ENCODE measurements at regions not wholly inside any gene's neighbourhood (a gene's known extent, or its start where the extent isn't known, plus 50 kb on each side); places are given as distances from the start of the nearest gene placed in this dataset.

GRCh38 chr15:93870583-93870982, 360.8 kb upstream of the MCTP2 start:
- DNase-seq (ENCODE audit: low read depth): no peak

DNA sequence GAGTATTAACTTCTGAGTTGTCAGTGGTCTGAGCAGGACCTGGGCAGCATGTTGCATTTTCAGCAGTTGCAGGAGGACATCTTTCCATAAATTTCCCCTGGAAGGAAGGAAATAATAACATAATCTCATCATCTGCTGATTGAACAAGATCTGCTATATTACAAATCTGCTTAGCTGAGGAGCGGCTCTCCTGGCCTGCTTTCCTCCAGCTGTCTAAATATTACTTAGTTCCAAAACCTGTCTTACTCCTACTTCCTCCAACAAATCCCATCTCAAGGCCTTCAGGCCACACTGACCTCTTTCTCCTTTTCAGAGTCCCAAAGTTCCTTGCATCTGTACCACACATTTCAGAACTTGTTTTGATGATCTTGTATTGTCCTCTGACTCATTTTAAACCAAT, 364.4 kb upstream of the MCTP2 start:
- DNase-seq (ENCODE audit: low read depth): no peak

DNA sequence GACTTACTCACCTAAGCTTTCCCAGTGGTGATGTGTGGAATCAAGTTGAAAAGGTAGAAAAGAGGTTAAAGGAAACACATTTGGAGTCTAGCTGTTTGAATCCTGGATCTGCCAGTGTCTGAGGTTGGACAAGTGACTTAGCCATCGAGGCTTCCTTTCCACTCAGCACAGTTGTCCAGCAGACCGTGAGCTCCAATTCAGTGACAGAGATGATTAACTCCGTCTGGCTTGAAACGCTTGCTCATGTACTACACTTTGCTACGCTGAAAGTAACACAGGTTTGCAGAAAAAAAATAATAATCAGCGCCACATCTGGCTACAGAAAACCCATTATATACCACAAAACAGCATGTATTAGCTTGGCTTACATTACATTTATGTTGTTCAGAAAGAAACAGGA, 364.9 kb upstream of the MCTP2 start:
- DNase-seq (ENCODE audit: low read depth): no peak

- DNase-seq (ENCODE audit: low read depth): no peak
Observed at GRCh38 chr15:93865586-93865985, 365.8 kb upstream of the MCTP2 start.

DNA sequence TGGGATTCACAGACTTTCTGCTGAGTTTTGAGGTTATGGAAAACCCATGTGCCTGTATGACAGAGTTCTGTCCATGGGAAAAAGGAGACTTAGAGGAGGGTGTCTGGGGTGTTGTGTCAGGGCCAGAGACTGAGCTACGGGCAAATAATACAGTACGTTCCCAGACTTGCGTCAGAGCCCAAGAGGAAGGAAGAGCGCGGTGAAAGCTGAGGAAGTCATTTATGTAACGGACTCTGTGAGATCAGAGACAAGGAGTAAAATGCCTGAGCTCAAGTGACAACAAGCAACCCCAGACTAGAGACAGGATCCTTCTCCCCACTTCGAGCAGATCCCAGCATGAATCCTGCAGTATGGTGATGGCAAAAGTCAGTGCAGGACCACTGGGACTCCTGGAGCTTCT, 368.6 kb upstream of the MCTP2 start:
- DNase-seq (ENCODE audit: low read depth): no peak

DNA sequence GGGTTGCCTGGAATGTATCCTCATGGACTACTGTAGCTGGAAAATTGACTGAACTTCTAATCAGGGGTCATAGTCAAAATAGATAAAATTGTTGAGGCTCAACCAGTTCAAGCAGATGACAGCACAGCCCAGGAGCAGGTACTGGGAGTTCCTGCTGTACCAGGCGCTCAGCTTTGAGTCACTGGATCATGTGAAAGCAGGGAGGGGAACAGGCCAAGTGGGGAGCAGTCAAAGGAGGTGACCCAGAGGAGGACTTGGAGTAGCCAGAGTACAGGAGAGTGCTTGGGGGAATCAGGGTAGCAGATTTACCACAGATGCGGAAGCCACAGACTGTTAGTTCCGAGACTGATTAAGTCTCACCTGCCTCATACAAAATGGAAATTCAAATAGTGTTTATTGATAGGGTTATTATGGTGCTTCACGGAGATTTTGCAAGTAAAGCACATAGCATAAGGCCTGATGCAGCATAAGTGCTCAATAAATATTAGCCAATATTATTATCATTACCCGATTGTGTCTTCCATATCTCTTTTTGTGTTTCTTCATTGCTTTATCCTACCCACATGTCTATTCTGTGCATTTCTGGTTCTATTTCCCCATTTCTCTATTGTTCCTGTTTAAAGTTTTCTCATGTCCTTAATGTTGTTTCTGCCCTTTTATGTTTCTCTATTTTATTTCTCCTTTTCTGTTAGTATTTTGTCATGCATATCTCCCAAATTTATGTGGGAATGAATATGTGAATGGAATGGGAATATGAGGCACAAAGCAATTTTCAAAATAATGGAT, 369.2 kb upstream of the MCTP2 start:
- DNase-seq (ENCODE audit: low read depth): no peak

DNA sequence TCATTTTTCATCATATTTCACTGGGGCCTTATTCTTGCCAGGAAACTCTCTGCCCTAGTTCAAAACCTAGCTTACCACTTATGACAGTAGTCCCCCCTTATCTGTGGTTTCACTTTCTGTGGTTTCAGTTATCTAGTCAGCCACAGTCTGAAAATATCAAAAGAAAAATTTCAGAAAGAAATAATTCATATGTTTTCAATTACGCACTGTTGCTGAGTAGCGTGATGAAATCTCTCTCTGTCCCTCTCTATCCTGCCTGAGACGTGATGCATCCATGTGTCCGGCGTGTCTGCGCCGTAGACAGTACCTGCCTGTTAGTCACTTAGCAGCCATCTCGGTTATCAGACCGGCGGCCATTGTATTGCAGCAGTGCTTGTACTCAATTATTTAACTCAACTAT, 369.9 kb upstream of the MCTP2 start:
- no peak for DNase-seq (ENCODE audit: low read depth)

- DNase-seq (ENCODE audit: low read depth): no peak
Observed at GRCh38 chr15:93860701-93861100, 370.7 kb upstream of the MCTP2 start.

GRCh38 chr15:93859176-93859575, 372.2 kb upstream of the MCTP2 start:
- DNase-seq (ENCODE audit: low read depth): no peak

GRCh38 chr15:93855181-93855826, 376.1 kb upstream of the MCTP2 start:
- no peak for DNase-seq (ENCODE audit: low read depth)

GRCh38 chr15:93854088-93854487, 377.3 kb upstream of the MCTP2 start:
- DNase-seq (ENCODE audit: low read depth): no peak

DNA sequence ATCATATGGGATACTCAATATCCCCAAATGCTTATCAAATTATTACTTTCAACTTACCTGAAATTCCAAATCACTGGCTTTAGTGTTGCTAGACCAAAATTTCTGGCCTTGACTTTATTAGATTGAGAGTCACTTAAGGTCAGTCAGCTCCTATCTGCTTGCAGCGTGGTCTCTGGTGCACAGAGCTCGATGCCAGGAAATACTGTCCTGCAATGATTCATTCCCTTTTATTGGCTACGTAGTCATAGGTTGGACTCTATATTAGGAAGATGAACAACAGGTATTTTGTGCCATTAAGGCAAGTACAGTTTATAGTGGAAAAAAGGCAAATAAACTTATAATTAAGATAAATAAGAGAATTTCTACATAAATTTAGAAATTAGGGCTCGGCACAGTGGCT, 378.6 kb upstream of the MCTP2 start:
- DNase-seq (ENCODE audit: low read depth): no peak

DNA sequence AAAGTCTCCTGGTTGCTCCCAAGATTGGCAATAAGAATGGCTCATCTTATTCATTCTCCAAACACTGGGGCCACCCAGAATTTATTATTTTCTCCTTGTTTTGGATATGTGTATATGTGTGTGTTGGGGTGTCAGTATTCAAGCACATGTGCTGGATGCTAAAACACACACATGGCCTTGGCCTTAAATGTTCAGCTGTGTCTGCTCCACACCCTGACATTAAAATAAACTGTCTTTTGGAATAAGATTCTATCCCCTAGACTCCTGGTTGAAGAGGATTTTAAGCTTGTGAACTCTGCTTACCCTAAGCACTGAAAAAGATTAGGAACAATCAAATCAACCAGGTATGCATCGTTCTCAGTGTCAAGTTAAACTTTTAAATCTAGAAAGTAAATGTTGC, 382.9 kb upstream of the MCTP2 start:
- no peak for DNase-seq (ENCODE audit: low read depth)

GRCh38 chr15:93848076-93848475, 383.3 kb upstream of the MCTP2 start:
- no peak for DNase-seq (ENCODE audit: low read depth)

- no peak for DNase-seq (ENCODE audit: low read depth)
Observed at GRCh38 chr15:93846148-93846547, 385.2 kb upstream of the MCTP2 start.

DNA sequence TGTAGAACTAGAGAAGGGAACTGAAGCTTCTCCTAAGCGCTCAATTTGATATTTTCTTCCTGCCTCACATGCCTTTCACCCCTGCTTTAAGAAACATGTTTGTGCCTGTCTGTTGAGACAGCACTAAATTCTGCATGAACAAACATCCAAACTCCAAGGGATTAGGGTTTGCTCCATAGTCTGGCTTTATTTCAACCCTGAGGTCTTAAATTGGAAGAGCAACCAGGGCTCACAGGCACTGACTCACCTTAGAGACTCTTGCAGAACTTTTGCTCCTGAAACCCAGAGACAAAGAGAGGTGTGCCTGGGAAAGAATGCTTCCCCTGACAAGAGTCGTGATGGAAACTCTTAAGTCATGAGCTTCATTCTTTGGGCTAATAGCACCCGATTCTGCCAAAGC, 393.9 kb upstream of the MCTP2 start:
- no peak for DNase-seq (ENCODE audit: low read depth)

DNA sequence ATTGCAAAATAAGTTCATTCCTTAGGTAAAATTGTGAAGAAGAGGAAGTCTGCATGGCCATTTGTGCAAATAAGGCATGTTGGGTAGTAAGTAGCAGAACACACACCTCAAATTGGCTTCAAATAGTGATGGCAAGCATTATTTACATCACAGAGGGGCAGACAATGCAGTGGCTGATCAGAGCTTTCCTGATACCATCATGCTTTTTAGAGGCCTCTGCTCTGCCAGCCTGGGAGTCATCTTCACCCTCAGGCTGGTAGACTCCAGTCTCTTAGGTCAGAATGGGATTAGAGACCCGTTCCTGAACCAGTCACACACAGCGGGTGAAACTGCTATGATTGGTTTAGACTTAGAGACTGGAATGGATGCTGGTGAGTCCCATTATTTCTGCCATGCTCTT, 396.0 kb upstream of the MCTP2 start:
- DNase-seq (ENCODE audit: low read depth): no peak

- DNase-seq (ENCODE audit: low read depth): no peak
Observed at GRCh38 chr15:93831641-93832040, 399.7 kb upstream of the MCTP2 start.

DNA sequence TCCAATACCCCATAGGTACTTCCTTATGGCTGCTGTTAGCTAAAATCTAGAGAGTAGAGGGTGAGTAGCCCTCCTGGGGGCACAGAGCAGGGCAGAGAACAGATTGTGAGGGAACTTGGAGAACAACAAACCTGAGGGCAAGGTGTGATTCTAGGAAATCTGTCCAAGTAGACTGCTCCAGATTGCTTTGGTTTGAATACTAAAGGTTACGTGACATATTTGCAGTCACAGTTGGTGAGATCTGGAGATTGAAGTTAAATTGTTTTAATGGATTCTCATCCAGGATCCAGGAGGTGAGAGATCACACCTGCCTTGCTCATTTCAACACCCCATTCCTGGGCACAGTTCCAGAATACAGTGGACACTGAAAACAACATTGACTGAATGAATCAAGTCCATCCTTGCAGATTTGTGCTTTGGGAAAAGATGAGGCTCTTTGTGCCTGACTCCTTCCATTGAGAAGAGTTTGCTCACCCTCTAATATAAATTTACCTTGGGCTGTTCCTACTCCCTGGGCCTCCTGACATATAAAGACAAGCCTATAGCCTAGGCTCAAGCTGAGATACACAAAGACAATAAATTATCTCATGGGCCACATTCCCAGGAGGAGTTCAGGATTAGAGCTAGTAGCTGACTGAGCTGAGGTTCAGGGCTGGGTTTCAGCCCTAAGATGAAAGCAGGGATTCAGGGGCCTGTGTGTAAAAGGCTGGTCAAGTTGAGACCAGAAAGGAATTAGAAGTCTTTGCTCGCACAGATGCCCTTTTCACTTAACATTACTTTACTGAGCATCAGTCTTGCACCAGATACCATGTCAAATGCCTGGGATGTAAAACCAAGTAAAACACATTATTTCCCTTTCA, 400.9 kb upstream of the MCTP2 start:
- no peak for DNase-seq (ENCODE audit: low read depth)

- peak; percentile 39 for DNase-seq (ENCODE audit: low read depth)
Observed at GRCh38 chr15:93829115-93829870, 402.1 kb upstream of the MCTP2 start.

- DNase-seq (ENCODE audit: low read depth): no peak
Observed at GRCh38 chr15:93826790-93827189, 404.6 kb upstream of the MCTP2 start.

- no peak for DNase-seq (ENCODE audit: low read depth)
Observed at GRCh38 chr15:93826293-93826692, 405.1 kb upstream of the MCTP2 start.
